Skin epidermis (tissue), 12 donors: ENCODE measurements at regions not wholly inside any gene's neighbourhood (a gene's known extent, or its start where the extent isn't known, plus 50 kb on each side); places are given as distances from the start of the nearest gene placed in this dataset.
A peak's percentile ranks its signal among the peaks of the same experiment; 100 is the strongest.

ENCODE experiments used
- H3K27ac ChIP-seq, 21 experiments: fragments of 200-600 bp; sonication (generic) in 11 of 21; one replicate each; pipeline ENCODE4 v1.5.0; 2020; ENCODE audit warnings: mild to moderate bottlenecking in 3 of 21, inconsistent platforms in 2 of 21, moderate library complexity in 2 of 21
- H3K4me3 ChIP-seq, 7 experiments: fragments of 200-600 bp; sonication (generic) in 2 of 7; one replicate each; pipeline ENCODE4 v1.5.0; 2020; ENCODE audit warnings: inconsistent platforms in 2 of 7, mild to moderate bottlenecking in 2 of 7, moderate library complexity in 1 of 7

DNA sequence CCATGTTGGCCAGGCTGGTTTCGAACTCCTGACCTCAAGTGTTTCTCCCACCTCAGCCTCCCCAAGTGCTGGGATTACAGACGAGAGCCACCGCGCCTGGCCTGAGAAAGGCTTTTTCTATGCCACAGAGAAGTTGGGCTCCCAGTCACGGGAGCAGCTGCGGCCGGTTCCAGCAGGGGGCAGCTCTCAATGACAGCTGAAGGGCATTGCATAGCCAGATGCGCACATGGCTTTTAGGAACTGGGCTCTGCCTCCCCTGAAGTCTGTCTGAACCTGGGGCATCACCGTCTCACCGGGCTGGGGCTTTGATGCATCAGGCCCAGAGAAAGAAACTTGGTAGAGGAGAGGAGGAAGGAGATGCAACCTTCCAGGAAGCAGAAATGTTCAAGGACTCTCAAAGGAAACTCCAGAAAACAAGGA is 84.2 kb upstream of the LAPTM4A start:
- Histone ChIP-seq H3K4me3 (no peak overlapping the region), H3K27ac (peak overlapping the region in 16 of 21 experiments; percentile 14 to 70 (median 58))

DNA sequence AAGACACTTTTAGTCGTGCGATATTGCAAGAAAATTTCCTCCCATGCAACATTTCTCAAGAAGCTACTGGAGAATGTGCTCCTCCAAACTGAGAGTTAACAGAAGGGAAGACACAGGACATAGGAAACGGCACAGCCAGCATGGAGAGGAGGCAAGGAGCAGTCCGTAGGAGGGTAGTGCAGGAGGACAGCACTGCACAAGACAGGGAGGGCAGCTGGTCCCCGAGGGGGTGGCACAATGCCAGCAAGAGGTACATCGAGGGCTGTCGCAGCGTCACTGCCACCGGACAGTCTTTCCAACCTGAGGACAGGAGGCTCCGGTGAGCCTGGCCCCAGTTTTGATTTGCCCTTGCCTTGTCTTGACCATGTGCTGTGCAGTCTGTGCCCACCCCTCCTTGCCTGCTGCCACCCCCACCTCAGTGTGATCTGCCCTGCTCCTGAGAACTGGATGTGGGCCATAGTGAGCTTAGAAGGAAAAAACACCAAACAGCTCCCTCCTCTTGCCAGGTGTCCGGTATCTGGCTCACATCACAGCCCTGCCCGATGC is 81.6 kb upstream of the LAPTM4A start:
- H3K4me3 ChIP-seq, result no peak overlapping the region
- H3K27ac ChIP-seq, result no peak overlapping the region

DNA sequence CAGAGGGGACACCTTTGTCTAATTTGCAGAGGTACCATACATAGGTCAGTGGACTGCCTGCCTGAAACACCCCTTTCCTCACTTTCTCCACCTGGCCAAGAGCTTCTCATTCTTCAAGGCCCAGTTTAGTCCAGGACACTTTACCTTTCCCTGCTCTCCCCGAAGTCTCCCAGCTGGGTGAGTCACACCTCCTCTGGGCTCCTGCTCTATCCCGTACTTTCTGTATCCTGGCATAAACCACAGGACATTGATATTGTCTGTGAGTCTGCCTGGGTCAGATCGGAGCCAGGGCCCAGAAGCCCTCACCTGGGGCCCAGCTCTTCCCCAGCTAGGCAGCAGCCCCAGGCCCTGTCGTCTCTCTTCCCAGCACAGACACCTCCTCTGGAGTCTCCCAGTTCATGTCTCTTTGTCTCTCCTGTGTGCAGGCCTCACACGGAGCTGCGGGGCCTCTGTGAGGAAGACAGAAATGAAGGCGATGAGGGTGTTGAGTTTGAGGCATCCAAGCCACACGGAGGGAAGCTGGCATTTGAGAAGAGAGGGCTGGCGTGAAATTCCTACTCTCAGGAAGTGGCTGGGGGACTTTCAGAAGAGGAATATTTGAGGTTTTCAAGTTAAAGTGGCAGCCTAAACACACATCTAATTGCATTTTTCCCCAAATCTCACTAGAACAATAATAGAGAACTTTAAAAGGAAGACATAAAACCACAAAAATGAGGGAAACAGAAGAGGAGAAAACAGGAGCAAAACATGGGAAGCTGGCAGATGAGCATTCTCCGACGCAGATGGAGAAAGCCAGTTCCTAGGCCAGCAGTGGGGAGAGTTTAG is 79.6 kb upstream of the LAPTM4A start:
- H3K27ac ChIP-seq, result peak overlapping the region in 4 of 21 experiments; percentile 16 to 66 (median 35)
- H3K4me3 ChIP-seq, result no peak overlapping the region

DNA sequence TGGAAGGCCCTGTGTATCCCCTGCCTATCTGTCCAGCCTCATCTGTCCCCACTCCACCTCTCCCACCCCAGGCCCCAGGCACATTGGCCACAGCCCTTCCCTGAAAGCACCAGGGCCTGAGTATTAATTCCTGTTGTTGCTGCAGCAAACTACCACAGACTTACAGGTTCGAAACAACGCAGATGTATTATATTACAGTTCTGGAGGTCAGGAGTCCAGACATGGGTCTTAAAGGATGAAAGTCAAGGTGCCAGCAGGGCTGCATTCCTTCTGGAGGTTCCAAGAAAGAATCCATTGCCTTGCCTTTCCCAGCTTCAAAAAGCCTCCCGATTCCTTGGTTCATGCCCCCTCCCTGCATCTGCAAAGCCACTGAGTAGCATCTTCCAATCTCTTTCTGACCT is 78.7 kb upstream of the LAPTM4A start:
- H3K27ac ChIP-seq, result no peak overlapping the region
- no peak overlapping the region for H3K4me3 ChIP-seq

DNA sequence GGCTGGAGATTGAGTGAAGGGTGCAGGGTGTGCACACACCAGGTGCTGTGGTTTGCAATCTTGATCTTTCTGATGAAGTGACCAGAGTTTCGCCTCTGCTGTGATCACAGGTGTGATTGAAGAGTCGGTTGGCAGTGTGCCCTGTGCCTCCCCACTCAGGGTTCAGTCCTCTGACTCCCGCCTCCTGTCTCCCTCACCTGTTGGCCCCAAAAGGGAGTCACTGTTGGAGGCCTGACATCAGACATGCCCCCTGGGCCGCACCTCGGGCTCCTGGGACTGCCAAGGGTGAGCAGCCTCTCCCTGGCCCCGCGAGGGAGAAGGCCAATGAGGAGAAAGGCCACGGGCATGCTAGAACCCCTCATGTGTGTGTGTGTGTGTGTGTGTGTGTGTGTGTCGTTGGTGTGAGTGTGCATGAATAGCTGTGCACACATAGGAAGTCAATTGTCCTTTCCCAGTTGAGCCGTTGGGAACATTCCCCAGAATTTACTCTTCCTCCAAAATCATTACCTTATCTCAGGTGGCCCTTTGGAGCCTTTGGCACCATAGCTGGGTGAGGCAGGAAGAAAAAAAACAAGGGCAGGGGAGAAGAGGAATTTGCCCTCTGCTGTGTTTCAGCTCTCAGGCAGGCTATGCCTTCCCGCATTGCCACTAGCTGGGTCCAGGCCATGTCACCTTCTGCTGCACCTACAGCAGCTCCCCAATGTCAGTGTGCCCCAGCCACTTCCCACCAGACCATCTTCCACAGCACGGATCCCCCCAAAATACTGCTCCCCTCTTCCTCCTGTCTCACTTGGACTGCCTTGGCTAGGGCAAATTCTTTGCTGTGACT is 78.1 kb upstream of the LAPTM4A start:
- H3K4me3 ChIP-seq, result no peak overlapping the region
- H3K27ac ChIP-seq, result no peak overlapping the region

DNA sequence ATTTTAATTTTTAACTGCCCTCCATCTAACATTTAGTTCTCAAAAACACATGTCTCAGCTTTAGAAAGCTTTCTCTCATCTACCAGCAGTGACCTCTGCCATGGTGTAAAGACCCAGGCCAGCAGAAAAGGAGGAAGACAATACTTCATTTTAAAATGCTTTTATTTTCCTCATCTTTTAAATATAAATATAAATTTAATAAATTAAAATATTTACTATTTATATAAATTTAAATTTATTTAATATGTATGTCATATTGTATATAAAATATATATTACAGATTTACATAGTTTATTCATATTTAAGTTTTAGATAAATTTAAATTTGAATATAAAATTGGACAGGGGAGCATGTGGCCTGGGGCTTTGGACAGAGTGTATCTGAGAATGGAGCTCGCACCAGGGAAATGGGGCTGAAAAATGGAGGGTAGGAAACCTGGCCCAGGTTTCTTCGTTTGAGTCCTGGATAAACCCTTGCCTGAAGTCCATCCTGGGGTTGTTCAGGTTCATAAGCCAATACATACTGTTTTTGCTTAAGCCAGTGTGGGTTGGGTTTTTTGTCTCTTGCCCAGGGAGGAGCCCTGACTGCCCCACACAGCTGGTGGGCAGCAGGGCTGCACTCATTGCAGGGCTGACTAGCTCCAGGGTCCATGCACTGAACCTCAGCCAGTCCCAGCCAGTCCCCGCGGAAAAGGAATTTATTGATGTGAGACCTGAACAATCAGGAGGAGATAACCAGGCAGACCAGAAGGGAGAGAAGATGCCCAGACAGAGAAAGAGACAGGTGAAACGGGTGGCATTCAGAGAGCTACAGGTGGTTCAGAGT is 77.3 kb upstream of the LAPTM4A start:
- Histone ChIP-seq H3K4me3 (no peak overlapping the region), H3K27ac (no peak overlapping the region)

DNA sequence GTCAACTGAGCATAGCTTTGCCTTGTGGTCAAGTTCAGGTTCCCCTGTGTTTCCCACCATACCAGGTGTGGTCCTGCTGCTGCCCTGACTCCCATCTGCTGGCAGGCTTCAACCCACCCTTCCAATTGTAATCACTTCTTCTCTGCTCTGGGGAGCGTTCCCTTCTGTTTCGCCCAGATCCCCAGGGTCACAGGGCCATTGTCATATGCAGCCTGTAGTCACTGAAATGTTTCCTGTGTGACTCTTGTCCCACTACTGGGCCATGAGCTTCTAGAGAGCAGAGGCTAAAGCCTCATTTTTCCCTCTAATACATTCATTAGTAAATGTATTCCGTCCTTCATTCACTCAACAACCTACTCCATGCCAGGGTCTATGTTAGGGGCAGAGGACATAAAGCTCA is 75.0 kb upstream of the LAPTM4A start:
- no peak overlapping the region for H3K27ac ChIP-seq

DNA sequence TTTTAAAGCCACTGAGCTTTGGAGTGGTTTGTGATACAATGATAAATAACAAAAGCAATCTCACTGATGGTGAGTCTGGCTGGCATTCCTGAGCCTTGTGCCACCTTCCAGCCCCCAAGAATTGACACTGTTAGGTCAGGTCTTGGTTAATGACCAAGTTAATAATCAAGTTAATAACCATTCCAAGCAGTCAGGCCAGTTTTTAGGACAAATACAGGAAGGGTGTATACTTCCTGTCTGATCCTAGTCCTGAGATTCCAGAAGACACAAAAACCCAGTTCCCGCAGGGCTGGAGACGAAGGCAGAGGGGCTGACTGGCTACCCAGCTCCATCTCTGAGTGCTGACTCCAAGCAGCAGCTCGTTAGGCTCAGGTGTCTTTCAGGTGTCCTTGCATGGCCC is 74.6 kb upstream of the LAPTM4A start:
- no peak overlapping the region for H3K27ac ChIP-seq
- H3K4me3 ChIP-seq, result no peak overlapping the region

More for the DNA sequence above, 75.0 kb upstream of the LAPTM4A start:
- no peak overlapping the region for H3K4me3 ChIP-seq

DNA sequence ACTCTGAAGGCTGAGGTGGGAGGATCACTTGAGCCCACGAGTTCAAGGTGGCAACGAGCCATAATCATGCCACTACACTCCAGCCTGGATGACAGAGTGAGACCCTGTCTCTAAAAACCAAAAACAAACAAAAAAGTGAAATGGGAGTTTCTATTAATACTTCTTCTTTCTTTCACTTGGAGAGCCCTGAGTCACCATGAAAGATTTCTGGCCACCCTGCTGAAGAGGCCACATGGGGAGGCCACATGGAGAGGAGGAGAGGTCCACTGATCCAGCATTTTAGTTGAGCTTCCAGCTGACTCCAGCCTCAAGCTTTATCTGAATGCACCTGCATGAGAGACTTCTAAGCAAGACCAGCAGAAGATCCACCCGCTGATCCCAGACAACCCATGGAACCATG is 74.2 kb upstream of the LAPTM4A start:
- no peak overlapping the region for H3K4me3 ChIP-seq
- H3K27ac ChIP-seq, result peak overlapping the region in 2 of 21 experiments; percentile 35 to 37

DNA sequence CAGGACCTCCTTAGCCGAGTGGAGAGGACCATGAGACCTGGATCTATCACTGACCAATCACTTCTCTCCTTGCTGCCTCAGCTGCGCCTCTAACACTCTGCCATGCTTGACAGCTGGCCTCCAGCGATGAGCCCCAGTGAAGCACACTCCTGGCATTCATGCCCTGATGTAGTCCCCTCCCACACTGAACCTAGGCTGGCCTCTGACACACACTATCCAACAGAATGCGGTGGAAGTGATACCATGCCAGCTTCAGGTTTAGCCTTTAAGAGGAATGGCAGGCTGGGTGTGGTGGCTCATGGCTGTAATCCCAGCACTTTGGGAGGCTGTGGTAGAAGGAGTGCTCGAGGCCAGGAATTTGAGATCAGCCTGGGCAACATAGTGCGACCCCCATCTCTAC is 73.7 kb upstream of the LAPTM4A start:
- H3K4me3 ChIP-seq, result no peak overlapping the region
- H3K27ac ChIP-seq, result peak overlapping the region in 4 of 21 experiments; percentile 5 to 37 (median 30)

DNA sequence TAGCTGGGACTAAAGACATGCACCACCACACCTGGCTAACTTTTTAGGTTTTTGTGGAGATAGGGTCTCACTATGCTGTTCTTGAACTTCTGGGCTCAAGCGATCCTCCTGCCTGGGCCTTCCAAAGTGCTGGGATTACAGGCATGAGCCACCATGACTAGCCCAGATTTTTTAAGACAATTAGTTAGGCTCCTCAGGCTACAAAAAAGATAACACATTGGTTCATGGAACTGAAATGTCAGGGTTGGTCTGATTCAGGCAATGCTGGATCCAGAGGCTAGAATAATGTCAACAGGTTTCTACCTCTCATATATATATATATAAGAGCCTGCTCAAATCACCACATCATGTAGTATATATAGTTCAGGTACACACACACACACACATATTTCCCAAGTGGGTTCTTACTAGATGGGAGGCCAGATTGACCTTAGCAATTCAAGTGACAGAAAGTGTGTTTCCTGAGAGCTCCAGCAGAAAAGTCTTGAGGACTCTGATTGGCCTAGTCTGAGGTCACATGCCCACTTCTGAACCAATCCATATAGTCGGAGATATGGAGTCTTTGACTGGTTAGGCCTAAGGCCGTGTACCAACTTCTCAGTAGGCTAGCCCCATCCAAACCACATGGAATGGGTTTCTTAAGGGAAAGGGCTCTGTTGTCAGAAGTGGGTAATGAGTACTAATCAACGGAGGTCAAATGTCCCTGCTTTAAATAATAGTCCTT is 72.6 kb upstream of the LAPTM4A start:
- H3K27ac ChIP-seq, result peak overlapping the region in 3 of 21 experiments; percentile 42 to 62 (median 60)
- no peak overlapping the region for H3K4me3 ChIP-seq

DNA sequence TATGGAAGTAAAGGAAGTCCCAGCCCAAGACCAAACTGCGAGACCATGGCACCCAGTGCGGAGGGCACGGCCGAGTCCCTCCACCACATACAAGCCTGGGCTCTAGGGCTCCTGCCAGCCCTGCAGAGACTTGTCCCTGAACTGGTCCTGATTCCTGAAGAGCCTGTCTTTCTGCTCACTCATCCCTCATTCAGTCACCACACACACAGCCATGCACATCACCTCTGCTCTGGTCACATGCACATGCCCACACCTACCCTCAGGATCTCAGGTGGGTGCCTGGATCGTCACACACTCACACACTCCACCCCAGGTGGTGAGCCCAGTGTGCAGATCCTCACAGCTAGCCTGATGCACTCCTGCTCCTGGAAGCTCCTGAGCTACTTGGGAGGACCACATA is 71.4 kb upstream of the LAPTM4A start:
- H3K27ac ChIP-seq, result peak overlapping the region in 13 of 21 experiments; percentile 14 to 76 (median 53)
- no peak overlapping the region for H3K4me3 ChIP-seq

DNA sequence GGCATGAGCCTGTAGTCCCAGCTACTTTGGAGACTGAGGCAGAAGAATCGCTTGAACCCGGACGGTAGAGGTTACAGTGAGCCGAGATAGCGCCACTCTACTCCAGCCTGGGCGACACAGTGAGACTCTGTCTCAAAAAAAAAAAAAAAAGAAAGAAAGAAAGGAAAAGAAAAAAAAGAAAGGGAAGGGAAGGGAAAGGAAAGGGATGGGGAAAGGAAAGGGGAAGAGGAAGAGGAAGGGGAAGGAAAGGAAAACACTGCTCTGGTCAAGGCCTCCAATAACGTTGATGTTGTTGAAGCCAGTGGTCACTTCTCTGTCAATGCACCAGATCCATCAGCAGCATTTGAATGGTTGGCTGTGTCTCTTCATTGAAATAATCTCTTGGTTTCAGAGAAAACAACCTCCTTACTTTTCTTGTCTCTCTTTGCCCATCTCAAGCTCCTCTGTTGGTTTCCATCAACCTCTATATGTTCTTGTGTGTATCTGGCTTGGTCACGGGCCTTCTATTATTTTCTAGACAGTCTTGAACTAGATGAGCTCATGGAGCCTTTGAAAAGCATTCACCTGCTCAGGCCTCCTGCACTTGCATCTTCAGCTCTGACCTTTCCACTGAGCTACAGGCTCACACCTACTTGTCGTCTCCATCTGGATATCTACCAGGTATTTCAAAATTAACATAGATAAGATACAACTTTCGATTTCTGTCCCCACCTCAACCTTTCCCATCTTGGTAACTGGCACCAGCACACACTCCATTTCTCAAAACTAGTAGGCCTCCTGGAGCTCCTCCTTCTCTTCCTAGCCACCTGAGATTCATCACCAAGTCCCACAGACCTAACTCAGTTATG is 69.4 kb upstream of the LAPTM4A start:
- H3K4me3 ChIP-seq, result no peak overlapping the region
- peak overlapping the region in 3 of 21 experiments; percentile 41 to 69 (median 63) for H3K27ac ChIP-seq

DNA sequence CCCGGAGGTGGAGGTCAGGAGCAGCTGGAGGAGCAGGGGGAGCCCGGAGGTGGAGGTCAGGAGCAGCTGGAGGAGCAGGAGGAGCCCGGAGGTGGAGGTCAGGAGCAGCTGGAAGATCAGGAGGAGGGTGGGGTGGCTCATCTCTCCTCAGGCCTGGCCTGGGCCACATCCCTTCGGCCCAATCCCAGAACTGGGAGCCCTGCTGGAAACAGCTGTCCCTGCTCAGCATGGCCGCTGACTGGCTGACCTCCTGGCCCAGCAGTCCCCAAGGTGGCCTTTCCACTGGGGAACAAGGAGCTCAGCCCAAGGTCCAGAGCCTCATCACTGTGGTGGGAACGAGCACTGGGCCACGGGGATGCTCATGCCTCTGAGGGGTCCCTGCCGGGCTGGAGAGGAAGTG is 66.6 kb upstream of the LAPTM4A start:
- peak overlapping the region in 3 of 21 experiments; percentile 10 to 74 (median 35) for H3K27ac ChIP-seq
- no peak overlapping the region for H3K4me3 ChIP-seq

DNA sequence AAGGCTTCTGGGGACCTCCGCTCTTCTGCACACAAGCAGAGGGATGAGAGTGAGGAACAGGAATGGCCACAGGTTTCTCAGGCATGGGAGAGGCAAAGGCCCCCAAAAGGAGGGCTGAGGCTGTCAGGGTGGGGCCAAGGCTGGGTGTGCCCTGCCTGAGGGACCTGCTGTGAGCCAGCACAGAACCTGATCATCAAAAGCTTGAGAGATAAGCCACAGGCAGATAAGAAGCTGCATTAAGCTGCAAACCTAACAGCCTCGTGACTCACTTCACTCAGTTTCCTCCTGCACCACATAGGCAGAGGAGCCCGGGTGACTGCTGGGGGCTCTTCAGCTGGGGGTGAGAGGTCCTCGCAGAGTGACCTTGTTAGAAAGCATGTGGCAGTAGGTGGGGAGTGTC is 64.5 kb upstream of the LAPTM4A start:
- Histone ChIP-seq H3K4me3 (no peak overlapping the region), H3K27ac (peak overlapping the region in 1 of 21 experiments; percentile 80)

DNA sequence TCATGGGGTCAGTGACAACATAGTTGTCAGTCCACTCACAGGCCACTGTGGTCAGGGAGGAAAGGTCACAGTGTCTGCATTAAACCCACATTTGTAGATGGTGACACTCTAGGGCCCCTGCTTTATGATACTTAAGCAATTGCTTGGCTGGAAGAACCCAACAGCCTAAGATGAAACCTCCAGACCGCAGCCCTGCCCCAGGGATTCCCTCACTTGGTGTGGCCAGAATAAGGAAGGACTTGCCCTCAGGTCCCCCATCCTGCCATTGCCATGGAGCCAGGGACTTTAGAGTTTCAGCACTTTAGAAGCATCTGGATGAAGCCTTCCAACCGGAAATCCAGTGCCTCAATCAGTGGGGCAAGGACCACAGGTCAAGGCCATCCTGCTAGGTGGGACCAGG is 63.9 kb upstream of the LAPTM4A start:
- H3K4me3 ChIP-seq, result no peak overlapping the region
- peak overlapping the region in 2 of 21 experiments; percentile 17 to 80 for H3K27ac ChIP-seq

DNA sequence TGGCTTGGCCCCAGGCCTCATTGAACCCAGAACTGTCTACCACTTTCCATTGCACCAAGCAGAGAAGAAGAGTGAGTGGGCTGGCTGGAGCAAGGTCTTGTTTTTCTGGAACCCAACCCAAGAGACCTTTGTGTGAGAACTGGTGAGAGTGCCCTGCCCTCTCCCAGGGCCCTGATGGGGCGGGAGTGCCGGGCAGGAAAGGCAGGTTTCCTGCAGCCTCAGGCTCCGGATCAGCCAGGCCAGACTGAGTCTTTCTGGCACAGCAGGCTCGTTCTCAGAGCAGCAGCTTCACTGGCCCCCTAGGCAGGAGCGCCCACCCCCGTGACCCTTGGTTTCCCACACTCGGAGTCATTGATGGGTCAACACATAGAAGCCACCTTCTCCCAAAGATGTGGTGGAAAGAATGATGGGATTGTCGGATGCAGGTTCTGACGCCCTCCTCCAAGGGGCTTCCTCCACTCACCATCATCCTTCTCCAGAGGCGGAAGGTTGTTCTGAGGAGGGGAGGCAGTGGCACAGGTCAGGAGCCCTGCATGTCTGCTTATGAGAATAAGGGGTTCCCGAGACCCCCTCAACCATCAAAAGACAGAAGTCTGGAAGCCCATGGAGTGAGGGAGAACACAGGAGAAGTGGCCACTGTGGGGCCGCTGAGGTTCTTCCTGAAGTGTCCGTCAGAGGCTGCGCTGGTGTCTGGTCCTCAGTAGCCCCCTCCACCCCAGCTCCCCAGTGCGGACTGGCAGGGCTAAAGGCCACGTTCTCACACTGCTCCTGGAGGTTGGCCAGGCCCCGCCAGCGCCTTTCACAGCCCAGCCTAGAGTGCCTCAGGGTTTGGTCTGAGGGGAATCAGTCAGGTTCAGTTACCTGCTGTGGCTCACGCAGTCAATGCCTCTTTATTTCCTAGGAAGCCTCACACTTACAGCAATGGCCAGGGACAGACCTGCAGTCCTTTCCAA is 62.8 kb upstream of the LAPTM4A start:
- no peak overlapping the region for H3K4me3 ChIP-seq
- peak overlapping the region in 18 of 21 experiments; percentile 16 to 80 (median 51) for H3K27ac ChIP-seq
